Fibroblast of skin of back (primary cell): ENCODE measurements at regions not wholly inside any gene's neighbourhood (a gene's known extent, or its start where the extent isn't known, plus 50 kb on each side); places are given as distances from the start of the nearest gene placed in this dataset.
"Not testable (repeated sequence)": the region's sequence is repeated elsewhere in the genome, so short reads cannot be mapped to it uniquely, and the experiment has no call there.

Source experiments
- DNase-seq: peaks from one replicate; pipeline ENCODE4 v3.0.0-alpha.2; 2013

DNA sequence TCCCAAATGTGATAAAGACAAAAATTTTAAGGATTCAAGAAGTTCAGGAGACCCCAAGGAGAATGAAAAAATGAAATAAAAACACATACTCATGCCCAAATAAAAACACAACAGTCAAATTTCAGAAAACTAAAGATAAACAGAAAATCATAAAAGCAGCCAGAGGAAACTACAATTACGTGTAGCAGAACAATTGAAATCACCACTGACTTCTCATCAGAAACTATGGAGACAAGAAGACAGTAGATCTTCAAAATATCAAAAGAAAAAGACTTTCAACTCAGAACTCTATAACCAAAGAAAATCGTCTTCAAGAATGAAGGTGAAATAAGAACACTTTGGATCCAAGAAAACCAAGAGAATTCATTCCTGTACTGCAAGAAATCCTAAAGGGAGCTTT is 54.9 kb downstream of the DIO3 start:
- no peak for DNase-seq

DNA sequence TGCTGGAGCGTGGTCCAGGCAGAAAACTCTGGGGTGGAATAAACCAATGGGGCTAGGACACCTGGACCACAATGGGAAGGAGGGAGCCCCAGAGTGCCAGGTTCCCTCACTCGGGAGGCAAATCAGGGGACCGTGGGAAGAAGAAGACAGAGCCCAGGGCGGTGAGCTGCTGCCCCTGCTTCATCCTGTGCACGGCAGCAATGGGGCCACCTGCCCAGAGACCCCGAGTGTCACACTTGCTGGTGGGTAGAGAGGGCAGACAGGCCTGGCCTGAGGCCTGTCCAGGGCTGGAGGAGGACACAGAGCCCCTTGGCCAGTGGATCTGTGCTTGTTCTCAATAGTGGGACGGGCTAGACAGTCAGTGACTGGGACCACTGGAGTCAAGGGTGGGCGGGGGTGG is 58.2 kb downstream of the DIO3 start:
- DNase-seq: no peak

DNA sequence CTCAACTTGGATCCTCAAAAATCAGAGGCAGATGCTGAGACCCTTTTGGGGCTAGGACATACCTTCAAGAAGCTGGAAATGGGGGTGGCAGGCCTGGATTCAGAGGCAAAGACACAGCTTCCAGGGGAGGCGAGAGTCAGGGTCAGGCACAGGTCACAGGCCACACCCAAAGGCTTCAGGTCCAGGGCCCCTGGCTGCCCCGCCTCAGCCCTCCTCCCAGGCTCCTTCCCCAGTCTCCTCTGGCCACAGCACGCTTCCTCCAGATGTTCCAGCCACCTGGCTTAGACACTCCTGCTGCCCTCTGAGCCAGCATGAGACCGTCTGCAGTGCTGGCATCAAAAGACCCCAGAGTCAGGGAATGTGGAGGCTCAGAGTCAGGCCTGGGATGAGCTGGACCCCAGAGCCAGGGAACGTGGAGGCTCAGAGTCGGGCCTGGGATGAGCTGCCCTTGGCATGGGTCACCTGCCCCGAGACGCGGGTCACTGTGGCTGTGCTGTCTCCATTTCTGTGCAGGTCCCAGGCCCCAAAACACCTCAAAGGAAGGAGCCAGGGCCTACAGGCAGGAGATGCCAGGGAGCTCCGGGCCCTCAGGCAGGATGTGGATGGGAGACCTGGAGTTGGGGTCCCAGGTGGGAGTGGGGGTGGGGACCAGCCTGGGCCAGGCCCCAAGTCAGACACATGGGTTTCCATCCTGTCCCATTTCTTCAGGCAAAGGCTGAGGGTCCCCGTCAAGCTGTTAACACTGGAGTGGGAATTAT is 58.9 kb downstream of the DIO3 start:
- no peak for DNase-seq

DNA sequence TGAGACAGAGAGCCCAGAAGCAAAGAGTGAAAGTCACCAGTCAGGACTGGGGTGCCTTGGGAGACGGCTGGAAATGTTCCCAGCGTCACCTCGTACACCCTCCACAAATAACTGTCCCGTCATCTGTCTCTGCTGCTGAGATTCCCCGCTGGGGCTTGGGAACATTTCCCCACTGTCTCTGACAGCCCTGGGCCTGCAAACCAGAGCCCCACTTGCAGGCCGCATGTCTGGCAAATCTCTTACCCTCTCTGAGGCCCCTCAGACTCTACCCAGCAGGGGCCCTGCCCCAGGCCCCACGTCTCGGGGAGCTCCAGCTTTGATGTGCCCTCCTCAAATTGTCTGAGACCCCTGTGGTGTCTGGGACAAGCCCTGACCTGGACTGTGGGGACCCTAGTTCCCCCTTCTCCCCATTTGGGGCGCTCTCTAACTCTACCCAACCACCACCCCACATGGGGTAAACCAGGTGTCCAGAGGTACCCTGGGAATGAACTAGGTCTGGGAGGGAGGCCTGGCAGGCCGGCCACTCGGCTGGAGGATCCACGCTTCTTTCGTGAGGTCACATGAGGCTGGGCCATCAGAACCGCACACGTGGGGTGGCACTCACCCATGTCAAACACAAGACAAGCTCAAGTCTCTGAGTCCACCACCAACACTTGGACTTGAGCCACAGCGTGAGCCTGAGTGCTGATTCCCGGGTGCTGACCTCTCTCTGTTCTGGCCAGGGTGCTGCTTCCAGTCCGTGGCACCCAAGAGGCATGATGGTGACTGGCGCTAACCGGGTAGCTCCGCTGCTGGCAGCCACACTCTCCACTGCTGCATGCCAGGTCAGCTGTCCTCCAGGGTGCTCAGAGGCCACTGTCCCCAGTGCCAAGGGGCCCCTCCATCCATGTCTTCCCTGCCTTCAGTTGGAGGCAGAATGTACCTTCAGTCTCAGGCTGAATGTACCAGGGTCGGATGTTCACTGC is 59.8 kb downstream of the DIO3 start:
- DNase-seq: no peak

DNA sequence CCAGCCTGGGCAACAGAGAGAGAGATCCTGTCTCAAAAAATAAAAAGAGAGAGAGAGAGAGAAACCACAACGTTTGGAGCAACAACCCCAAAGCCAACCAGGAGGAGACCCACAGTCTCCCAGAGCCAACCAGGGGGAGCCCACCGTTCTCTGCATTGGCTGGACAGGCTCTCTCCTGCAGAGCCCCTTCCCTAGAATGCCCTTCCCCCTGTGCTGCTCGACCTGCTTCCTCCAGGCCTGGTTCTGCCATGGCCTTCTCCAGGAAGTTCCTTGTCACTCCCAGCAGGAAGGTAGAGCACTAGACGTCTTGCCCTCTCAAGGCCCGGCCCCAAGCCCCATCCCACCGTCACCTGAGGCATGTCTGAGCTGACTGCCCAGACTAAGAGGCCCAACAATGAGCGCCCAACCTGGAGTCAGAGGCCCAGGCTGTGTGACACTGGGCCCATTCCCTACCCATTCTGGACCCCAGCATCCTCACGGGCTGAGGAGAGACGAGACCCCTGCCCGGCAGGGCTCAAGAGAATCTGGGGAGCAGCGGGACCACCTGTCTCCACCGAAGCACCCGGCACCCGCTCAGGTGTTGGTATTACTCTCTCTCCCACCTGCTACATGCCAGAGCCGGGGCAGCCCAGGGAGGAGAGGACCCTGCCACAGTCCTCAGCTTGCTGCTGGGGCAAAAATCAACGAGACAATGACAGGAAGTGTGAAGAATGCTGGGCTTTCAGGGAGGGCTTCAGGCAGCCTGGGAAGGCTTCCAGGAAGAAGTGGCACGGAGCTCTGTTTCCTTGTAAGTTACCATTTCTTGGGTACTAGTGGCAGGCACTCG is 61.2 kb downstream of the DIO3 start:
- no peak for DNase-seq

DNA sequence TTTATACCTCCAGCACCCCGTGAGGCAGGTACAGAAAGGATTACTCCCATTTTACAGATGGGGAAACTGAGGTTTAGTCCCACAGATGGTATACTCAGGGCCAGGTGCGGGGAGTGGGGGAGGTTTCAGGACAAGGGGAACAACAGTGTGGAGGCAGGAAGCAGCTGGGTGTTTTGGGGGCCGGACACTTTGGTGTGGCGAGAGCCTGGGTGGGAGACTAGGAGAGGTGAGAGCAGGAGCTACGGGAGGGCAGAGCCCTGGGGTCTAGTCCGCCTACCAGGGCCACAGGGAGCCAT is 61.7 kb downstream of the DIO3 start:
- DNase-seq: no peak

DNA sequence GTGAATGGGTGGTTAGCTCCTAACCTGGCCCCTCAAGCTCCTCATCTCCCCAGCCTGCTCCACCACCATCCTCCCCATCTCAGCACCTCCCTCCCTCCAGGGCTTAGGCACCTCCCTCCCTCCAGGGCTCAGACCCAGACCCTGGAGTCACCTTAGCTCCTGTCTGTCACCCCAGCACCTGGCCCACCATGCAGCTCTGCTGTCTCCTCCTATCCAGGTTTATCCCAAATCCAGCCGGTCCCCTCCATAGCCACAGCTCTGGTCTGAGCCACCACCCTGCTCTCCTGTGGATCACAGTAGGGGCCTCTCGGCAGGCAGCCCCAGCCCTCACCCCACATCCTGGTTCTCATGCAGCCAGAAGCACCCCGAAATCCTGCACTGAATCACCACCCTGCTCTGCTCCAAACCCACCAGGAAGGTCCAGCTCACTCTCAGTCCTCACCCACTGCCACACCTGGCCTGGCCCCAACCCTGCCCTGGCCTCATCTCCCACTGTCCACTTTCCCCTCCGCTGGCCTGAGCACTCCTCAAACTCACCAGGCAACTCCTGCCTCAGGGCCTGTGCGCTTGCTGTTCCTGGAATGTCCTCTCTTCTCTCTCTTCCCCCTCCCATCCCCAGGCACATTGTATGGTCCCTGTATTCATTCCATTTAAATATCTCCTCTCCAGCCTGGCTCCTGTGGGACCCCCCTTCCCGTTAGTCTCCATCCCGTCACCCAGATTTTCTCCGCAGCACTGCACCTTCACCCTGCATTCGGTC is 62.6 kb downstream of the DIO3 start:
- no peak for DNase-seq

DNA sequence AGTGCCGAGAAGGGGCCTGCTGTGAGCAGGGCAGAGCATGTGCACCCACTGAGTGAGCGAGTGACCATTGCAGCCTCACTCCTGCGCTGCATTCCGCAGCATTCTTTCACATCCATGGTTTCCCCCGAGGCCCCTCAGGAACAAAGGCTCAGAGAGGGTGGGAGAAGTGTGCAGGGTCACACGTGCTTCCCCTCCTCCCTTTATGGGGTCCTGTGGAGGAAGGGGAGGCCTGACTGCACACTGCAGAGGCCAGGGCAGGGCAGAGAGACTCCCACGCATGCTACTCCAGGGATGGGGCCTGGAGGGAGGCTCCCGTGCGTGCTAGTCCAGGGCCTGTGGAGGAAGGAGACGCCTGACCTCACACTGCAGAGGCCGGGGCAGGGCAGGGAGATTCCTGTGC is 63.2 kb downstream of the DIO3 start:
- no peak for DNase-seq

DNA sequence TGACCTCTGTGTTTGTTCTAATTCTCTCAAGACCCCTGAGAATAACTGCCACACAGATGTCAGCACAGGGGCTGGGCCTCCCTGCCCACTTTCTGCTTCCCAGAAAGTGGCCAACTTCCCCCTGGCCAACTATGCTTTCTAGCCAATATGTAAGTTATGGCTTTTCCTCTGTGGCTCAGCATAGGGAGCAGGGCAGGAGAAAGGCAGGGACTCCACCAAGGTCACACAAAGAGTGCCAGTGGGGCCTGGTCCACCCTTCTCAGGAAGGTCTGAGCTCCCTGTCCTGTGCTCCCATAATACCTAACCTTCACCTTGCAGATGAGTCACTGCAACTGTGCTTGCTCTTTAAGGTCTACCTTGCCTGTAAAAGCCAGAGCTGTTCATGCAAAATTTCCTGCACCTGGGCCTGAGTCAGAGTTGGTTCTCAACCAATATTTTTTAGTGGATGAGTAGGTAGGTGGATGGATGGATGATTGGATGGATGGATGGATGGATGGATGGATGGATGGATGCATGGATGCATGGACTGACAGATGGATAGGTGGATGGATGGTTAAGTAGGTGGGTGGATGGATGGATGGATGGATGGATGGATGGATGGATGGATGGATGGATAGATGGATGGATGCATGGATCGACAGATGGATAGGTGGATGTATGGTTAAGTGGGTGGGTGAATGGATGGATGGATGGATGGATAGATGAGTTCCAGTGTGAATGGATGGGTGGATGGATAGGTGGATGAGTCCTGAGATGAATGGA is 64.2 kb downstream of the DIO3 start:
- no peak for DNase-seq

DNA sequence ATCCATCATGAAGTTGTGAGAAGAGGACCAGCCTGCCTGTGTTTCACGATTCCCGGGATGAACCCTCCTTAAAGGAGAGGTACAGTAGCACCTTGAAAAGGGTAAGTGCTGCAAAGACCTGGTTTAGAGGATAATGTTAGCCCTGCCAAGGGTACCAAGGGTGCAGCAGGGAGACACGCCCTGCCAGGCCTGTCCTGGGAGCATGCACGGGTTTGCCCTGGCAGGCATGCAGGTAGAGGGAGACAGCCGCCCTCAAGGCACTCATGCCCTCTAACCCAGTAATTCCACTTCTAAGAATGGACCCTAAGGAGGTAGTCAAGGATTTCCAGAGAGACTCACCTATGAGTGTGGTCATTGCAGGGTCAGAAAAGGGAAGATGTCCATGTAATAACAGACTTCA is 65.0 kb downstream of the DIO3 start:
- no peak for DNase-seq

DNA sequence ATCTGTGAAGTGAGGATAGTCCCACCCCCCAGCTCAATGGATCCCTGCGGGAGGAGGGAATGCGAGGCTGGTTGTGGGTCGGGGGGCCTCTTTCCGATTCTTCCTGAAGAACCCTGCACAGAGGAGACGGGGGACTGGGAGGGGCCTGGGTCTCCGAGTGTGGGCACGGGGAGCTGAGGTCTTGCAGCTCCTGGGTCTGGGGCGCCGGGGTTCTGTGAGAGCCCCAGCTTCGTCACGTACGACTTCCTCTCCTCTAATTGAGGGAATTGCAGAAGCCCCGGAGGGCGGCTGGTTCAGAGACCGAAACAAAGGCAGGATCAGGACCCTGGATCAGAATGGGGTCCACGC is 66.6 kb downstream of the DIO3 start:
- no peak for DNase-seq

DNA sequence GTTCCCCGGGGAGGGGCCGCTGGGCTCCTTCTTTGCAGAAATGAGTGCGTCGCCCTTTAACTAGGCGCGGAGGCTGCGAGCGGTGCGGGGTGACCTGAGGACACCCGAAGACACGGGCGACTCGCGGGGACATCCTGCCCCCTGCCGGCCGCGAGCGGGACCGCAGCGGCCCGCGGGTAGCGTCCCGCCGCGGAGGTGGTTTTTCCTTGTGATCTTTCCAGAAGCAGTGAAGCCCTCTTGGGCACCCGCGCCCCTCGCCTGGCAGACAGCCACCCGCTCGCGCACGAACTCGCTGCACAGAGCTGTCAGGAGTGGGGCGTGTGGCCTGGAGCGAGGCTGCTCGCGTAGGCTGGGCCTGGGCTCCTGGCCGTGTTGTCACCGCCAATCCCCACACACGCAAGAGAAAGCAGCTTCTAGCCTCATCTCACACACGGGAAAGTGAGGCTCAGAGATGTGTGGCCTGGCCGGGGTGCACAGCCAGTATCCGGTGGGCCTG is 67.2 kb downstream of the DIO3 start:
- DNase-seq: peak; percentile 57

DNA sequence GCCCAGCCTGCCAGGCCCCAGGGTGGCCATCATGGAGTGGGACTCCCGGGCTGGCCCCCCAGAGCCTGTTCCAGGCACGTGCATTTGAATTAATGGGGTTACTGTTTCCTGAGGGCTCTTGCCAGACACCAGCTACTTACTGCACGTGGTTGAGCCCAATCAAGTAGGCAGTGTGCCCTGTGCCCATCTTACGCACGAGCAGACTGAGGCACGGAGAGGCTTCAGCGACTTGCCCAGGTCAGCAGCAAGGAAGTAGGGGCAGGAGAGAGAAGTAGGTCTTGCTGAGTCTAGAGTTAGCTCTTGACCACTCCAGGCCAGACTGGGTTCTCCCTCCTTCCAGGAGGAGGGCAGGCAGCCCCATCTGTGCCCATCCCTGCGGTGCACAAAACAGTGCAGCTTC is 67.7 kb downstream of the DIO3 start:
- no peak for DNase-seq

DNA sequence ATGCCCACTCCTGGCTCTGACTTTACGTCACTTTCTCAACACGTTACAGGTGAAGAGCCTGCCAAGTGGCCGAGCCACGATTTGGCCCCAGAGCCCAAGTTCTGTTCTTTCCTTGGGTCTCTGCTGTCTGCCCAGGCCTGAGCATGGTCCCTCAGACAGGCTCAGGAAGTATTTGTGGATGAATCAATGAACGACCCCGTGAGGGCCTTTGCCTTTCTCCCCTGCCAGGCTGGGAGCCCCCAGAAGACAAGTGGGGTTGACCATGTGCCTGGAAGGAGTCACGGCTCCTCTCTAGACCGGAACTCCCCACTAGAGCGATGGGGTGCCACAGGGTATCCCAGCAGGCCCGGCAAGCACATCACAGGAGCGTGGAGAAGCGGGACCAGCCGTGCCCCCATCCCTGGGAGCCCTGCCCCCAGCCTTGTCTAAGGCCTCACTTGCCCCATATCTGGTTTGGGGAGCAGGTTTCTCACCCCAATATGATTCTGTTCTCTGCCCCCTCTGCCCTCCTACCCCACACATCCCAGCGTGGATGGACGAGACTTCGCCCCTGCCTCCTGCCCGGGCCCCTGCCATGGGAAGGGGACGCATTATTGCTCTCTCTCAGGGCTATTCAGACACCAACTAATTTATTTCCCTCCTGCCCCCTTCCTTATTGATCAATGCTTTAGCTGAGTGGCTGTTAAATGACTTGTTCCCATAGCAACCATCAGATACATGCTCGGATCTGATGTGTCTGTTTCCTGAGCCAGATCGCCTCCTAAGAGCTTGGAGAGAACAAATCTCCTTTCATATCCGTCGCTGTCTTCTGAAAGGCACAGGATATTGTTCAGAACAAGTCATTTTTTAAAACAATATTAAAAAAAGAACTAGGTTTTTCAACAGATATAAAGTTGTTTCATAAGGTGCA is 69.0 kb downstream of the DIO3 start:
- DNase-seq: no peak

DNA sequence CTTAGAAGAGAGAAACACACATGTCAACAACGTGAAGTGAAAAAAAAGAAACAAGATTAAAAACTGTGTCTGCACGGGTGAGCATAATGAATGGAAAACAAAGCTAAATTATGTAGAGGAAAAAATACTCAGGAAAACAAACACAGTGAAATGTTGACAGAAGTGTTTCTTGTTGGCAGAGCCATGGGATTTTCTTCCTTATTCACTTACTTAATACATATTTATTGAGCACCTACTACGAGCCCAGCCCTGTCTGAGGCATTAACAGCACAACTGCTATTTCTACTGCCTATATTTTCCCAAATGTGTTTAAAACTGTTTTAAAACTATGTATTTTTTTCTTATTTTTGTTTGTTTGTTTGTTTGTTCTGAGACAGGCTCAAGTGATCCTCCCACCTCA is 69.9 kb downstream of the DIO3 start:
- DNase-seq: no peak

DNA sequence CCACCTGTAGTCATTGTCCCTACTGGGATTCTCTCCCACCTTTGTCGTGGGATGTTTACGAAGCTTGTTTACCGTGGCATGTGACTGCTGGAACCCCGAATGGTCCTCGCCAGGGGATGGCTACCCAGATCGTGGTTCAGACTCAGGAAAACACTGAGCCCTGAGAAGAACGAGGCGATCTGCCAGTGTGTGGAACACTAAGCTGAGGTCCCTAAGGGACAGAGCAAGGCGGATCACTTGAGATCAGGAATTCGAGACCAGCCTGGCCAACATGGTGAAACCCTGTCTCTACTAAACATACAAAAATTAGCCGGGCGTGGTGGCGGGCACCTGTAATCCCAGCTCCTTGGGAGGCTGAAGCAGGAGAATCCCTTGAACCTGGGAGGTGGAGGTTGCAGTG is 70.7 kb downstream of the DIO3 start:
- not testable (repeated sequence) for DNase-seq

DNA sequence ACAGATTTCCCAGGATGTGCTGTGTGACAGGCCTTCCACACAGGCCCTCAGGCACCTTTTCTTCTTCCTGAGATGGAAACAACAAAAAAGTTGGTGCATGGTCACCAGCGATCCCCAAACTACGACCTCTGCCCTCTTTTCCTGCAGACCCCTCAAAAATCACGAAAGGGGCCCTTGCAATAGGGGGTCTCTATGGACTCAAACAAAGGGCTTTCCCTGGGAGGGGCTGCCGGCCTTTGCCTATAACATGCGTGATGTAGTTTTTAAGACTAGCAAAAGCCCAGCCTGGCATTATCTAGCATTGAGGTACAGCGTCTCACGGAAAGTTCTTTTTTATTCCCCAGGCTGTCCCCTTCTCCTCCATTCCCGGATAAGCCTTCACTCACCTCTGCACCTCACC is 71.2 kb downstream of the DIO3 start:
- no peak for DNase-seq

DNA sequence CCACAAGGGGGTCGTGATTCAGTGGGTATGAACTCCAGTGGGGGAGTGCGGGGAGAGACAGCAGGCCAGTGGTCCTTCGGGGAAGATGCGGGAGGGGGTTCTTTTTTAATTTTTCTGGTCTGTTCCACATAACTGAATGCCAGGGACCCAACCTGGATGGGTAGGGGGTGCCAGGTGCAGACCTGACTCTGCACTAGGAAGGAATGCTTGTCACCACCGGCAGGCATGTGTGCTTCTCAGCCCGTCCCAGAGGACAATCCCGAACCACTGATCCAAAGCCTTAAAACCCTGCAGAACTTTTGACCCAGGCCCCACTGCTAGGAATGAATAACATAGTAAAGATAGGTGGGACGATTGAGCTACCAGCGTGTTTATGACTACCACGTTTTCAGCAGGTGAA is 72.0 kb downstream of the DIO3 start:
- no peak for DNase-seq

DNA sequence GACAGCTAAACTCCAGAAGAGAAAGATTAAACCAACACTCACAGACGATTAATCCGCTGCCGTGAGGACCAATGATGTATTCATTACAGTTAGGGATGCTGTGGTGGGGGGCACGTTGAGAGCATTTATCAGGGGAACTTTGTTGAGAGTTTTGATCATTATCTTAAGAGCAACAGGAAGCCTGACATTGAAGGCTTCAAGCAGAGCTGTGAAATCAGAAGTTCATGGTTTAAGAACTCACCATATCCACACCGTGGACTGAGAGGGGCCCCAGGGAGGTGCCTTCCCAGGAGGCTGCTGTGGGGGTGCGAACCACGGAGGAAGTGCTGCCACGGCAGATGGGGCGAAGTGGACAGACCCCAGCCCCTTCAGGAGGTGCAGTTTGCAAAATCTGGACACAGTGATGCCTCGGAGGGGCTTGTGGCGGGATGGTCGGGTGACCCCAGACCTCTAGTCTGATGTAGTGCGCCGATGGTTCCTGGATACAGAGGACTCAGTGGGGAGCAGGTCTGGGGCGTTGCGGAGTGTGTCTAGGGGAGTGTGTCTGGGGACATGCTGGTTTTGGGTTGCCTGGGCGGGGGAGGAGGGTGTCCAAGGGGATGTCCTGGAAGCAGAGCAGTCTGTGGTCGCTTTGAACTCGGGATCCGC is 73.0 kb downstream of the DIO3 start:
- no peak for DNase-seq
